GM10248 (cell line): ENCODE measurements at regions not wholly inside any gene's neighbourhood (a gene's known extent, or its start where the extent isn't known, plus 50 kb on each side); places are given as distances from the start of the nearest gene placed in this dataset.

Experiments used
- CTCF ChIA-PET: fragments of 300-600 bp; sonication (Branson Sonifier 250); formaldehyde crosslinking; extraction: SDS; loops from one replicate; lab custom pipeline; 2021; ENCODE audit warnings: antibody characterized with exemption; lab: Yijun Ruan, JAX
- POLR2A ChIA-PET: fragments of 350-650 bp; sonication (Branson Sonifier 250); formaldehyde crosslinking; extraction: SDS; loops from one replicate; lab custom pipeline; 2020; ENCODE audit warnings: antibody characterized with exemption; lab: Yijun Ruan, JAX
- DNase-seq: peaks from one replicate; pipeline ENCODE4 v3.0.0; 2012; ENCODE audit errors: extremely low spot score
- TF ChIP-seq, protein P1 (sequence below): IDR thresholded peaks from 2 replicates; pipeline ENCODE4 v1.5.1; 2012; ENCODE audit warnings: mild to moderate bottlenecking, low read depth; ENCODE audit errors: extremely low read depth, missing control alignments, control extremely low read depth

DNA sequence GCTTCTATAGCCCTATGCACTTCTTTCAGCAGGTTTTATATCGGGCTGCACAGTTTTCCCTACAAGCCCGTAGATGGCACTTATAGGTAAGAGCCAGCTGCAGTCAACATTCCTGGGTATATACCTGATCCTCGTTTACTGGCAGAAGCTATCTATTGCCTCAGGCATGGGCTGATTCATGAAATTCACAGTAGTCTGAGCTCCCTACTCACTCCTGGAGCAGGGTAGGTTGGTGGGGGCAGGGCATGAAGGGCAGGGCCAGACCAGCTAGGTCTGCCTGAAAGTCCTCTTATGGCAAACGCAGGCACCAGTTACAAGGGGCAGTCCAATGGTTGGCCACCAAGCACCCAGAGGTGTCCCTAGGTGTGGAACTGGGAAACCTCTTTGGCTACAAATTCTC is 345.8 kb downstream of the RPS29 start:
- ChIA-PET POLR2A (no interaction called here), CTCF (no interaction called here)
- TF ChIP-seq, protein P1, sequence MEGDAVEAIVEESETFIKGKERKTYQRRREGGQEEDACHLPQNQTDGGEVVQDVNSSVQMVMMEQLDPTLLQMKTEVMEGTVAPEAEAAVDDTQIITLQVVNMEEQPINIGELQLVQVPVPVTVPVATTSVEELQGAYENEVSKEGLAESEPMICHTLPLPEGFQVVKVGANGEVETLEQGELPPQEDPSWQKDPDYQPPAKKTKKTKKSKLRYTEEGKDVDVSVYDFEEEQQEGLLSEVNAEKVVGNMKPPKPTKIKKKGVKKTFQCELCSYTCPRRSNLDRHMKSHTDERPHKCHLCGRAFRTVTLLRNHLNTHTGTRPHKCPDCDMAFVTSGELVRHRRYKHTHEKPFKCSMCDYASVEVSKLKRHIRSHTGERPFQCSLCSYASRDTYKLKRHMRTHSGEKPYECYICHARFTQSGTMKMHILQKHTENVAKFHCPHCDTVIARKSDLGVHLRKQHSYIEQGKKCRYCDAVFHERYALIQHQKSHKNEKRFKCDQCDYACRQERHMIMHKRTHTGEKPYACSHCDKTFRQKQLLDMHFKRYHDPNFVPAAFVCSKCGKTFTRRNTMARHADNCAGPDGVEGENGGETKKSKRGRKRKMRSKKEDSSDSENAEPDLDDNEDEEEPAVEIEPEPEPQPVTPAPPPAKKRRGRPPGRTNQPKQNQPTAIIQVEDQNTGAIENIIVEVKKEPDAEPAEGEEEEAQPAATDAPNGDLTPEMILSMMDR = no peak
- no peak for DNase-seq

DNA sequence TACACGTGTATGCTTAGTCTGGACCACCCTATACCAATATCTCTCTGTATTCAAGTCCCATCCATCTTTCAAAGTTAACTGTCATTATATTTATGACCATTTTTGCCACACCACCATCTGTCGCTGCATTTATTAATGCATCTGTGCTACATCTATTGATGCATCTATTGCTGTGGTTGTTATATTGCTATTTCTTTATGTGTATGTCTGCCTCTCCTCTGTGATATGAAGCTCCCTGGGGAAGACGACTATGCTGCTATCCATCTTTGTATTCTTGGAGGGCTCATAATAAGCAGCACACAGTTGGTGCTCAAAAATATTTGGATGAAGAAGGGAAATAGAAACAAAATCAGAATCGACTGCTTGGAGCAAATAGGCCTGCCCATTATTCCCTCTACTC is 357.6 kb downstream of the RPS29 start:
- TF ChIP-seq, protein P1 = no peak
- POLR2A ChIA-PET = no interaction called here
- CTCF ChIA-PET = interaction anchor here (1.4 kb wide), 1 partner anchor 23 kb away, joined by 4 read pairs; no protein-coding TSS in a partner anchor
- DNase-seq = no peak

DNA sequence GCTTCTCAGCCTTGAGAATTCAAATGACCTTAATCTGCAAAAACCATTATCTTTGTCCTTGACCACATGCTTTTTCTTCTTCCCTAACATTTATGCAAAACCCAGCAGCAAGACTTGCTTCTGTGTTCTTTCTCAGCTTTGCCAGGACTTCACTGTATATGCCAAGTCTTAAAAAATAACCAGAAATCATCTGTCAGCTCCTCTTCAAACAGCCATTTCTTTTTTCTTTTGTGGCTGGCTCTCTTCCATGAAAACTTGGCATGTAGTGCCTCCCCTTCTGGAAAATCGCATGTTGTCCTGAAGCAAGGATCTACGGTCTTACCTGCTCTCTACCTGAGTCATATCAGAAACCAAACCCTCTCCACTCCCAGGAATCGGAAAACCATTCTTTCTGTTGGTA is 364.9 kb downstream of the RPS29 start:
- ChIA-PET CTCF (no interaction called here), POLR2A (no interaction called here)
- TF ChIP-seq, protein P1 = no peak
- DNase-seq = no peak

DNA sequence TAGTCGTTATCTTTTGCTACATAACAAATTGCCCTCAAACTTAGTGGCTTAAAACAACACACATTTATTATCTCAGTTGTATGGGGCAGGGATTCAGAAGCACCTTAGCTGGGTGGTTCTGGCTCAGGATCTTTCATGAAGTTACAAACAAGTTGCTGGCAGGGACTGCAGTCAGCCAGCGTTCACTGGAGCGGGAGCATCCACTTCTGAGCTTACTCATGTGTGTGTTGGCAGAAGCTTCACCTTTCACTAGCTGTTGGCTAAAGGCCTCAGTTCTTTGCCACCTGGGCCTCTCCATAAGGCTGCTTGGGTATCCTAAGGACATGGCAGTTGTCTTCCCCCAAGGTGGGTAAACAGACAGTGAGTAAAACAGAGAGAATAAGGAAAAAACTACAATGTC is 365.7 kb downstream of the RPS29 start:
- POLR2A ChIA-PET = no interaction called here
- TF ChIP-seq, protein P1 = no peak
- CTCF ChIA-PET = no interaction called here
- DNase-seq = no peak

DNA sequence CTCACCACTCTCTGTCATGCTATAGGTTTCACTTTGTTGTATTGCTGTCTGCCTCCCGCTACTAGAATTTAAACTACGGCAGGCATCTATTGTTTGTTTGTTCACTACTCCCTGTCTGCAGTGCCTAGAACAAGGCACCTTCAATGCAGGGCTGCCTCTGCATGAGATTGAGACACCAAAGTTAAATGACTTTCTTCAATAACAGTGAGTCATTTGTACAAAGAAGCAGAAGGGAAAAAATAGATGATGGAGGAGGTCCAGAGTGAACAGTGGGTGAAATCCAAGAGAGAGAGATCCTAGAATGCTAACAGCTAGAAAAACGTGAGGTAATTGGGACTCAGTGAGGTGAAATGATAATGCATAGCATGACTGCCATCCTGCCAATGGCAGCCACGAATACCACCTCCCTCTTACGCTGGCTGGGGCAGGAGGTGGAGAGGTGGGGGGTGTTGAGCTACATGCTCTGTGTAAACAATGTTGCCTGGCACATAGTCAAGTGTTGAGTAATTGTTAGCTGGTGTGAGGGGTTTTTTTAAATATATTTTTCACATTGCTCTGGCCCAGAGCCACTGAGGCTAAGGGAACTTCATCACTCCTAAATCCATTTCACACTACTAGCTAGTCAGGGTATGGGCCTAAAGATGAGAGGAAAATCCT is 367.6 kb downstream of the RPS29 start:
- POLR2A ChIA-PET = no interaction called here
- TF ChIP-seq, protein P1 = no peak
- DNase-seq = no peak
- CTCF ChIA-PET = interaction anchor here (1.2 to 2.2 kb wide), 2 partner anchors 13 to 20 kb away, joined by 3 to 5 read pairs; no protein-coding TSS in a partner anchor

DNA sequence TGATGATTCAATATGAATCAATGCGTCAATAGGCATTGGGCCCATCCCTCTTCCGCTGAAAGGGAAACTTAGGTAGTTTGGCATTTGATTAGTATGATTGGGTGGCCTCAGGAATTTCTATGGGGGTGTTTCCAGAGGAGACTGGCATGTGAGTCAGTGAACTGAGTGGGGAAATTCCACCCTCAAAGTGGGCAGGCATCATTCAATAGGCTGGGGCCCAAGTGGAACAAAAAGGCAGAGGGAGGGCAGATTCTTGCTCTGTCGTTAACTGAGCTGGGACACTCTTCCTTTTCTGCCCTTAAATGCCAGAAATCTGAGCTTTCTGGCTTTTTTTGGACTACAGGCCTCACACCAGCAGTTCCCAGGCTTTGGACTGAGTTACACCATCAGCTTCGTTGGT is 373.5 kb downstream of the RPS29 start:
- TF ChIP-seq, protein P1 = no peak
- POLR2A ChIA-PET = no interaction called here
- DNase-seq = no peak
- CTCF ChIA-PET = interaction anchor here (0.9 kb wide), 1 partner anchor 43 kb away, joined by 4 read pairs; no protein-coding TSS in a partner anchor
